NB4 (cell line): ENCODE measurements at regions not wholly inside any gene's neighbourhood (a gene's known extent, or its start where the extent isn't known, plus 50 kb on each side); places are given as distances from the start of the nearest gene placed in this dataset.

Experiments
- CTCF ChIP-seq: IDR thresholded peaks from one replicate; pipeline ENCODE4 v1.5.1; 2012; ENCODE audit warnings: low read depth, low read length
- POLR2A ChIP-seq: IDR thresholded peaks from 2 replicates; pipeline ENCODE4 v1.6.1; 2011; ENCODE audit warnings: mild to moderate bottlenecking; ENCODE audit not compliant: insufficient read length; ENCODE audit errors: extremely low read depth

GRCh38 chr13:89239361-89240127 lies 1568.4 kb downstream of the SLITRK5 start:
- TF ChIP-seq CTCF (no peak), POLR2A (no peak)
